ENCODE measurements at regions not wholly inside any gene's neighbourhood (a gene's known extent, or its start where the extent isn't known, plus 50 kb on each side); places are given as distances from the start of the nearest gene placed in this dataset.

GRCh38 chr3:187913617-187914033, 168.4 kb upstream of the BCL6 start:
- H3K4me1 ChIP-seq (ENCODE audit: control insufficient read depth in 1 of 2, insufficient read depth in 2 of 2, low read length in 2 of 2): peaks cover 8 to 15% of the 10 kb centered on the region in 2 donors
- H3K27ac ChIP-seq (ENCODE audit: low read depth, low read length): no peak overlapping the region

GRCh38 chr3:187914231-187914630, 169.0 kb upstream of the BCL6 start:
- Histone ChIP-seq H3K36me3 (ENCODE audit: control insufficient read depth in 1 of 2, insufficient read depth in 2 of 2, low read length in 2 of 2) (no peaks in the 10 kb centered on the region), H3K27ac (ENCODE audit: low read depth, low read length) (no peak overlapping the region), H3K9me3 (ENCODE audit: control insufficient read depth in 1 of 2, low read length in 2 of 2) (no peaks in the 10 kb centered on the region), H3K4me3 (ENCODE audit: low read depth in 1 of 2, low read length in 2 of 2) (no peak overlapping the region), H3K27me3 (ENCODE audit: control insufficient read depth in 1 of 2, insufficient read depth in 2 of 2, low read length in 2 of 2) (no peaks in the 10 kb centered on the region), H3K9ac (ENCODE audit: low read depth in 1 of 2, low read length in 2 of 2) (no peak overlapping the region), H3K4me1 (ENCODE audit: control insufficient read depth in 1 of 2, insufficient read depth in 2 of 2, low read length in 2 of 2) (peaks cover 8 to 15% of the 10 kb centered on the region in 2 donors)

More at GRCh38 chr3:187913617-187914033, 168.4 kb upstream of the BCL6 start:
- Histone ChIP-seq H3K9me3 (ENCODE audit: control insufficient read depth in 1 of 2, low read length in 2 of 2) (no peaks in the 10 kb centered on the region), H3K27me3 (ENCODE audit: control insufficient read depth in 1 of 2, insufficient read depth in 2 of 2, low read length in 2 of 2) (no peaks in the 10 kb centered on the region), H3K9ac (ENCODE audit: low read depth in 1 of 2, low read length in 2 of 2) (no peak overlapping the region), H3K36me3 (ENCODE audit: control insufficient read depth in 1 of 2, insufficient read depth in 2 of 2, low read length in 2 of 2) (no peaks in the 10 kb centered on the region), H3K4me3 (ENCODE audit: low read depth in 1 of 2, low read length in 2 of 2) (no peak overlapping the region)

DNA sequence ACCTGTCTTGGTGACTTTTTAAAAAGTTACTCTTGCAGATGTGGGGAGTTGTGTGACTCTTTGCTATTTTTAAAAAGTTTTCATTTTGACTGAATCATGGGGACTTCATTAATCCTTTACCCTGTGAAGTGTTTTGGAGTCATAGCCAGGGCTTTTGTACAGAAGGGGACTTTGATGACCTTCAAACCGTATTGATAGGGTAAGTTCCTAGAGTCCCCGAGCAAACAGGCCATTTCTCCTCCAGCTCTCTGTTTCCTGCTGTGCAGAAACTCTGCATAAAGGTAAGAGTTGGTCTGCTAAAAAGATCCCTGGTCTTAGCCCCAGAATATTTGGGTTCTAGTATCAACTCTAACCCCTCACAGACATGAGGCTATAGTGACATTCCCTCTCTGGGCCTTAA, 170.8 kb upstream of the BCL6 start:
- Histone ChIP-seq H3K36me3 (ENCODE audit: control insufficient read depth in 1 of 2, insufficient read depth in 2 of 2, low read length in 2 of 2) (no peaks in the 10 kb centered on the region), H3K4me1 (ENCODE audit: control insufficient read depth in 1 of 2, insufficient read depth in 2 of 2, low read length in 2 of 2) (peaks cover 8 to 15% of the 10 kb centered on the region in 2 donors), H3K9ac (ENCODE audit: low read depth in 1 of 2, low read length in 2 of 2) (no peak overlapping the region), H3K9me3 (ENCODE audit: control insufficient read depth in 1 of 2, low read length in 2 of 2) (no peaks in the 10 kb centered on the region), H3K4me3 (ENCODE audit: low read depth in 1 of 2, low read length in 2 of 2) (no peak overlapping the region), H3K27ac (ENCODE audit: low read depth, low read length) (no peak overlapping the region), H3K27me3 (ENCODE audit: control insufficient read depth in 1 of 2, insufficient read depth in 2 of 2, low read length in 2 of 2) (no peaks in the 10 kb centered on the region)

DNA sequence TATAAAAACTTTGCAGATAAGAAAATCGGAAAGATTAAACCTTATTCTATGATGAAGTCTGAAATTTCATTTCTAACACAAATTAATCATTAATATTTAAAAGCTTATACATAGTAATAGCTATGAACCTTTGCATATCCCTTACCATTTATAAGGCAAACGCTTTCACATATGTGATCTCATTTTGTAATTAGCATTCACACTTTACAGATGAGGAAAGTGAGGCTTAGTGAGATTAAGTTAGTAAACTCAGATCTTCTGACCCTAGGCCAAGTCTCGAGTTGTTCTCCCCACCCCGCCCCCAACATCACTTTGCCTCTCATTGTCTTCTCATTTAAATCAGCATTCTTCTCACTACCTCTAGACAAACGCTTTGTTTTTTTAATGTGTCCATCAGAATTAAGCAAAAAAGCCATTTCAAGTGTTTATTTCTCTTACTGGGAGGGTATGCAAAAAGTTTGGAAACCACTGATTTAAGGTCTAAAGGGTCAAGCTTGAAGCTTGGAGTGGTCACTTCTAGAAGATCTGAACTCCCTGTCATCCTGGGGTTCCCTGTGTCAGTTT, 172.9 kb upstream of the BCL6 start:
- Histone ChIP-seq H3K4me1 (ENCODE audit: control insufficient read depth in 1 of 2, insufficient read depth in 2 of 2, low read length in 2 of 2) (peaks cover 7 to 15% of the 10 kb centered on the region in 2 donors), H3K36me3 (ENCODE audit: control insufficient read depth in 1 of 2, insufficient read depth in 2 of 2, low read length in 2 of 2) (no peaks in the 10 kb centered on the region), H3K4me3 (ENCODE audit: low read depth in 1 of 2, low read length in 2 of 2) (no peak overlapping the region), H3K9ac (ENCODE audit: low read depth in 1 of 2, low read length in 2 of 2) (no peak overlapping the region), H3K27ac (ENCODE audit: low read depth, low read length) (no peak overlapping the region), H3K27me3 (ENCODE audit: control insufficient read depth in 1 of 2, insufficient read depth in 2 of 2, low read length in 2 of 2) (no peaks in the 10 kb centered on the region), H3K9me3 (ENCODE audit: control insufficient read depth in 1 of 2, low read length in 2 of 2) (no peaks in the 10 kb centered on the region)

GRCh38 chr3:187919048-187919447, 173.8 kb upstream of the BCL6 start:
- no peak overlapping the region for H3K9ac ChIP-seq (ENCODE audit: low read depth in 1 of 2, low read length in 2 of 2)
- no peak overlapping the region for H3K4me3 ChIP-seq (ENCODE audit: low read depth in 1 of 2, low read length in 2 of 2)
- no peak overlapping the region for H3K27ac ChIP-seq (ENCODE audit: low read depth, low read length)
- H3K27me3 ChIP-seq (ENCODE audit: control insufficient read depth in 1 of 2, insufficient read depth in 2 of 2, low read length in 2 of 2): no peaks in the 10 kb centered on the region
- H3K9me3 ChIP-seq (ENCODE audit: control insufficient read depth in 1 of 2, low read length in 2 of 2): peaks cover 0 to under 1% of the 10 kb centered on the region in 2 donors
- H3K36me3 ChIP-seq (ENCODE audit: control insufficient read depth in 1 of 2, insufficient read depth in 2 of 2, low read length in 2 of 2): no peaks in the 10 kb centered on the region
- H3K4me1 ChIP-seq (ENCODE audit: control insufficient read depth in 1 of 2, insufficient read depth in 2 of 2, low read length in 2 of 2): peaks cover 0 to 8% of the 10 kb centered on the region in 2 donors

DNA sequence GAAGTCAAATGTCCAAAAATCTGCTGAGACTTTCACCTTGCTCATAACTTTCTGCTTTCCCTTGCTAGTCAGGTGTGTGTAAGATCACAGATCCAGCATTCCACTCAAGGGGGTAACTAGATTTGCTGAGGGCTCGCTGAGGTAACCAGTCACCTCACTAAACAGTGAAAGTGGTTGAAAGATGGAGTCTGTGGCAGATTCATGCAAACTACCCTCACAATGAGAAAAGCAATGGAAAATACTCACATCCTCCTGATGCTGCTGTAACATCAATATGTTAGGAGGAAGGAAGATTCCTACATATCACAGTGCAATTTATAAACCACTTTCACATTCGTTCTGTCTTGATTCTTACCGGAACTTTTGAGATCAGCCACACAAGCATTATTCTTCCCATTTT, 174.3 kb upstream of the BCL6 start:
- Histone ChIP-seq H3K9ac (ENCODE audit: low read depth in 1 of 2, low read length in 2 of 2) (no peak overlapping the region), H3K27me3 (ENCODE audit: control insufficient read depth in 1 of 2, insufficient read depth in 2 of 2, low read length in 2 of 2) (no peaks in the 10 kb centered on the region), H3K27ac (ENCODE audit: low read depth, low read length) (no peak overlapping the region), H3K4me3 (ENCODE audit: low read depth in 1 of 2, low read length in 2 of 2) (peak overlapping the region in 1 of 2 donors; percentile 4), H3K36me3 (ENCODE audit: control insufficient read depth in 1 of 2, insufficient read depth in 2 of 2, low read length in 2 of 2) (no peaks in the 10 kb centered on the region), H3K9me3 (ENCODE audit: control insufficient read depth in 1 of 2, low read length in 2 of 2) (peaks cover 4 to 5% of the 10 kb centered on the region in 2 donors), H3K4me1 (ENCODE audit: control insufficient read depth in 1 of 2, insufficient read depth in 2 of 2, low read length in 2 of 2) (peaks cover 0 to 3% of the 10 kb centered on the region in 2 donors)

GRCh38 chr3:187920030-187920429, 174.8 kb upstream of the BCL6 start:
- H3K27me3 ChIP-seq (ENCODE audit: control insufficient read depth in 1 of 2, insufficient read depth in 2 of 2, low read length in 2 of 2): no peaks in the 10 kb centered on the region
- H3K36me3 ChIP-seq (ENCODE audit: control insufficient read depth in 1 of 2, insufficient read depth in 2 of 2, low read length in 2 of 2): no peaks in the 10 kb centered on the region
- H3K4me3 ChIP-seq (ENCODE audit: low read depth in 1 of 2, low read length in 2 of 2): no peak overlapping the region
- H3K9me3 ChIP-seq (ENCODE audit: control insufficient read depth in 1 of 2, low read length in 2 of 2): peaks cover 4 to 10% of the 10 kb centered on the region in 2 donors
- no peak overlapping the region for H3K9ac ChIP-seq (ENCODE audit: low read depth in 1 of 2, low read length in 2 of 2)
- no peak overlapping the region for H3K27ac ChIP-seq (ENCODE audit: low read depth, low read length)
- H3K4me1 ChIP-seq (ENCODE audit: control insufficient read depth in 1 of 2, insufficient read depth in 2 of 2, low read length in 2 of 2): no peaks in the 10 kb centered on the region

GRCh38 chr3:187920913-187921312, 175.6 kb upstream of the BCL6 start:
- Histone ChIP-seq H3K9ac (ENCODE audit: low read depth in 1 of 2, low read length in 2 of 2) (no peak overlapping the region), H3K27me3 (ENCODE audit: control insufficient read depth in 1 of 2, insufficient read depth in 2 of 2, low read length in 2 of 2) (no peaks in the 10 kb centered on the region), H3K9me3 (ENCODE audit: control insufficient read depth in 1 of 2, low read length in 2 of 2) (peaks cover 4 to 11% of the 10 kb centered on the region in 2 donors), H3K27ac (ENCODE audit: low read depth, low read length) (no peak overlapping the region), H3K4me1 (ENCODE audit: control insufficient read depth in 1 of 2, insufficient read depth in 2 of 2, low read length in 2 of 2) (no peaks in the 10 kb centered on the region), H3K36me3 (ENCODE audit: control insufficient read depth in 1 of 2, insufficient read depth in 2 of 2, low read length in 2 of 2) (no peaks in the 10 kb centered on the region), H3K4me3 (ENCODE audit: low read depth in 1 of 2, low read length in 2 of 2) (no peak overlapping the region)

DNA sequence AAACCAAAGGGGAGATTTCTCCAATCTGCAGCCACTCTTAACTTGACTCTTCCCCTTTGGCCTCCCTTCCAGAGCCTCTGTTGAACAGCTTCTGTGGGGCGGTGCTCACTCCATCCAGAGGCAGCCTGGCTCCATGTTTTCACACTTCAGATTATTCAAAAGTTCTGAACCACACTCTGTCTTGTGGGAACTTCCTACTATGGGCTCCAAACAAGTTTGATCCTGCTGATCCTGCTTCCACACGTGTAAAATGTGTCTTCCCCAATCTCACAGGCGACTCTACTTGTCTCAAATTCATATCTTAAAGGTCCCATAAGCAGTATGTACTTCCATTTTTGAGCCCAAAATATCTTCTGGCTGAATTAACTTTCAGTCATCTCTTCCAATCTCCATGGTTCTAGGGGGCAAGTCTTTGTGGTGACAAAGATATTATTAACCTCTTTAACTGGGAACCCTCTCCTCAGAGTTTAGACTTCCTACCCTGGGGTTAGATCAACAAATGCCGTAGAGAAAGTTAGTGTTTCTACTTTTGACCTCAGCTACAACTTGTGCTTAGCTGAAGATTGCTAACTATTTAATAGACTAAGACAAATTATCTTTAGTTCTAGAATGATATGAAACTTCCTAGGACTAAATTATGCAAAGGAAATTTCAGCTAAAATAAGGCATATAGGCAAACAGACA, 176.3 kb upstream of the BCL6 start:
- H3K36me3 ChIP-seq (ENCODE audit: control insufficient read depth in 1 of 2, insufficient read depth in 2 of 2, low read length in 2 of 2): no peaks in the 10 kb centered on the region
- H3K9ac ChIP-seq (ENCODE audit: low read depth in 1 of 2, low read length in 2 of 2): no peak overlapping the region
- H3K27me3 ChIP-seq (ENCODE audit: control insufficient read depth in 1 of 2, insufficient read depth in 2 of 2, low read length in 2 of 2): no peaks in the 10 kb centered on the region
- H3K27ac ChIP-seq (ENCODE audit: low read depth, low read length): no peak overlapping the region
- no peaks in the 10 kb centered on the region for H3K4me1 ChIP-seq (ENCODE audit: control insufficient read depth in 1 of 2, insufficient read depth in 2 of 2, low read length in 2 of 2)
- H3K9me3 ChIP-seq (ENCODE audit: control insufficient read depth in 1 of 2, low read length in 2 of 2): peaks cover 4 to 11% of the 10 kb centered on the region in 2 donors
- no peak overlapping the region for H3K4me3 ChIP-seq (ENCODE audit: low read depth in 1 of 2, low read length in 2 of 2)

DNA sequence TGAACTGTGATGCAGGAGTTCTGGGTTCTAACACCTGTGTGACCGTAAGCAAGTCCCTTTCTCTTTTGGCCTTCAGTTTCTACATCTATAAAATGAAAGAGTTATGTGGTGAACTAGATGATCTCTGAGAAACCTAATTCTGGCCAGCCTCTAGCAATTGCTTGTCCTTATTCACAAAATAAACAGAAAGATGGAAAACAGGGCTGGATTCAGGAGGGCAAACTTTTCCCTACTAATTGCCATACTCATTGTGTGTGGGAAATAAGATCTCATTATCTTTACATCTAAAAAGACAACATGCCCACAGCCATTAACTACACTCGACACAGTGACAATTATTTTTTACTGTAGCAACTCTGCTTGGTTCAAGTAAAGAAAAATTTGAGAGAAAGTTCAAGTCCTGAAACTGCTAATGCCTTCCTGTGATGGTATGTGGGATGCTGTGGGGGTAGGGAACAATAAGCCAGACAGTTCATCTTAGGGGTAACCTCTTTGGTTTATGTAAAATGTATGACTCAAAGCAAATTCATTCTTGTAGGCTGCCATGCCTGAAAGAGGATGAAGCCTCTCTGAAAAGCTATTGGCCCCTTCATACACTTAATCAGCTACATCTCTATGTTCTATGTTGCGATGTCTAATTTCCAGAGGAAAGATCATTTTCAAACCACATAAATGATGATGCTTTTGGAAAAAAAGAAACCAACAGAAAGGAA, 177.6 kb upstream of the BCL6 start:
- Histone ChIP-seq H3K9ac (ENCODE audit: low read depth in 1 of 2, low read length in 2 of 2) (no peak overlapping the region), H3K36me3 (ENCODE audit: control insufficient read depth in 1 of 2, insufficient read depth in 2 of 2, low read length in 2 of 2) (no peaks in the 10 kb centered on the region), H3K27me3 (ENCODE audit: control insufficient read depth in 1 of 2, insufficient read depth in 2 of 2, low read length in 2 of 2) (no peaks in the 10 kb centered on the region), H3K4me1 (ENCODE audit: control insufficient read depth in 1 of 2, insufficient read depth in 2 of 2, low read length in 2 of 2) (no peaks in the 10 kb centered on the region), H3K27ac (ENCODE audit: low read depth, low read length) (no peak overlapping the region), H3K4me3 (ENCODE audit: low read depth in 1 of 2, low read length in 2 of 2) (no peak overlapping the region), H3K9me3 (ENCODE audit: control insufficient read depth in 1 of 2, low read length in 2 of 2) (peaks cover 4 to 11% of the 10 kb centered on the region in 2 donors)
